CD14-positive monocyte (primary cell): ENCODE measurements at regions not wholly inside any gene's neighbourhood (a gene's known extent, or its start where the extent isn't known, plus 50 kb on each side); places are given as distances from the start of the nearest gene placed in this dataset.

Source experiments
- DNase-seq, 3 donors: peaks; one replicate each; pipeline ENCODE4 v3.0.0-alpha.2; 2011 to 2022
- H2AFZ ChIP-seq: 2 replicates; pipeline ENCODE4 v1.6.0; 2012; ENCODE audit warnings: mild to moderate bottlenecking, low read depth, low read length, inconsistent platforms; ENCODE audit not compliant: insufficient read depth, poor library complexity, severe bottlenecking
- H3K27ac ChIP-seq, 2 donors: 1 replicate in 1 of 2; 2 replicates in 1 of 2; pipeline ENCODE4 v1.5.1; 2012 to 2013; ENCODE audit warnings: low read length in 2 of 2, control low read depth in 1 of 2, inconsistent platforms in 1 of 2, low read depth in 1 of 2, mild to moderate bottlenecking in 1 of 2
- H3K27me3 ChIP-seq, 2 donors: one replicate each; pipeline versions ENCODE4 v1.6.0 to v1.6.1; 2011 to 2013; ENCODE audit warnings: low read length in 2 of 2; ENCODE audit not compliant: control insufficient read depth in 2 of 2, insufficient read depth in 2 of 2
- H3K36me3 ChIP-seq, 2 donors: replicated peaks in 1 of 2; 1 replicate in 1 of 2; 2 replicates in 1 of 2; pipeline versions ENCODE4 v1.5.1 to v1.6.1; 2012 to 2013; ENCODE audit warnings: low read length in 2 of 2, control low read depth in 1 of 2, inconsistent platforms in 1 of 2, mild to moderate bottlenecking in 1 of 2; ENCODE audit not compliant: insufficient read depth in 2 of 2, control insufficient read depth in 1 of 2
- H3K4me1 ChIP-seq, 2 donors: 1 replicate in 1 of 2; 2 replicates in 1 of 2; pipeline versions ENCODE4 v1.5.1 to v1.6.1; 2012 to 2013; ENCODE audit warnings: low read length in 2 of 2, control low read depth in 1 of 2, inconsistent platforms in 1 of 2, mild to moderate bottlenecking in 1 of 2, moderate library complexity in 1 of 2; ENCODE audit not compliant: insufficient read depth in 2 of 2, control insufficient read depth in 1 of 2
- H3K4me2 ChIP-seq: replicated peaks from 2 replicates; pipeline ENCODE3; 2012; ENCODE audit warnings: low read length, moderate library complexity, mild to moderate bottlenecking; ENCODE audit not compliant: poor library complexity, severe bottlenecking; ENCODE audit errors: extremely low read depth
- H3K4me3 ChIP-seq, 3 experiments: fragments of 200-600 bp in 1 of 3; sonication (generic) in 1 of 3; replicated peaks in 1 of 3; 1 replicate in 2 of 3; 2 replicates in 1 of 3; pipeline ENCODE4 v1.5.1; 2011 to 2013; ENCODE audit warnings: low read length in 3 of 3, mild to moderate bottlenecking in 3 of 3, control low read depth in 2 of 3, low read depth in 2 of 3, inconsistent platforms in 1 of 3, moderate library complexity in 1 of 3
- H3K79me2 ChIP-seq: 2 replicates; pipeline ENCODE4 v1.6.0; 2012; ENCODE audit warnings: mild to moderate bottlenecking, control low read depth, inconsistent platforms, low read length, moderate library complexity; ENCODE audit not compliant: insufficient read depth
- H3K9ac ChIP-seq: 2 replicates; pipeline ENCODE4 v1.6.0; 2017; ENCODE audit warnings: low read length, mild to moderate bottlenecking; ENCODE audit not compliant: insufficient read depth, poor library complexity, severe bottlenecking
- H3K9me3 ChIP-seq, 2 donors: replicated peaks in 1 of 2; 1 replicate in 1 of 2; 2 replicates in 1 of 2; pipeline versions ENCODE4 v1.5.1 to v1.6.1; 2012 to 2013; ENCODE audit warnings: low read length in 2 of 2, control low read depth in 1 of 2; ENCODE audit not compliant: control insufficient read depth in 1 of 2, insufficient read depth in 1 of 2
- H4K20me1 ChIP-seq: 2 replicates; pipeline ENCODE4 v1.6.0; 2012; ENCODE audit warnings: mild to moderate bottlenecking, low read length, control low read depth, moderate library complexity; ENCODE audit not compliant: insufficient read depth
- H3K27ac Mint-ChIP-seq, 7 donors: one replicate each; pipeline ENCODE4 v1.8.0; 2020; ENCODE audit warnings: mild to moderate bottlenecking in 7 of 7, mixed read lengths in 7 of 7, moderate library complexity in 6 of 7, inconsistent platforms in 2 of 7
- H3K27me3 Mint-ChIP-seq, 3 donors: one replicate each; pipeline ENCODE4 v1.8.0; 2021 to 2022; ENCODE audit warnings: low read depth in 3 of 3, mild to moderate bottlenecking in 3 of 3, mixed read lengths in 3 of 3, moderate library complexity in 3 of 3, inconsistent platforms in 1 of 3
- H3K36me3 Mint-ChIP-seq, 2 donors: one replicate each; pipeline ENCODE4 v1.8.0; 2020; ENCODE audit warnings: mixed read lengths in 2 of 2, inconsistent platforms in 1 of 2, mild to moderate bottlenecking in 1 of 2
- H3K4me1 Mint-ChIP-seq: one replicate; pipeline ENCODE4 v1.8.0; 2020; ENCODE audit warnings: mild to moderate bottlenecking, mixed read lengths
- H3K4me3 Mint-ChIP-seq, 2 donors: one replicate each; pipeline ENCODE4 v1.8.0; 2020; ENCODE audit warnings: mild to moderate bottlenecking in 2 of 2, mixed read lengths in 2 of 2, moderate library complexity in 1 of 2
- H3K9me3 Mint-ChIP-seq, 7 donors: one replicate each; pipeline ENCODE4 v1.8.0; 2020 to 2022; ENCODE audit warnings: mixed read lengths in 7 of 7, mild to moderate bottlenecking in 6 of 7, moderate library complexity in 6 of 7, inconsistent platforms in 2 of 7
- WGBS: methylation state at CpG from one replicate; pipeline ENCODE4 v1.1.5; 2013; ENCODE audit warnings: missing lambda C conversion rate; ENCODE audit not compliant: insufficient coverage; 5-methylcytosine and 5-hydroxymethylcytosine counted together
- intact Hi-C, 2 donors: fragments of 100-400 bp; cut with micrococcal nuclease; formaldehyde crosslinking; loops; one replicate each; pipeline versions ENCODE4 v1.15.0 to v1.15.1; 2023
- TF ChIP-seq, protein P1 (sequence below): fragments of 200-600 bp; IDR thresholded peaks from one replicate; pipeline ENCODE4 v1.8.0; 2022; ENCODE audit warnings: antibody characterized with exemption, mild to moderate bottlenecking

- no peaks in the 10 kb centered on the region for H4K20me1 ChIP-seq
- Mint-ChIP-seq H3K36me3 (no peaks in the 10 kb centered on the region), H3K27me3 (peaks cover 1 to 2% (median 2%) of the 10 kb centered on the region in 3 donors), H3K4me3 (no peak overlapping the region), H3K27ac (no peak overlapping the region), H3K4me1 (no peaks in the 10 kb centered on the region), H3K9me3 (peaks cover 0 to 8% (median 2%) of the 10 kb centered on the region in 7 donors)
- H3K79me2 ChIP-seq = no peaks in the 10 kb centered on the region
- H3K4me2 ChIP-seq = no peak overlapping the region
- no peaks in the 10 kb centered on the region for H3K9me3 ChIP-seq
- H2AFZ ChIP-seq = no peak overlapping the region
- no peak for DNase-seq
- no peak overlapping the region for H3K9ac ChIP-seq
- intact Hi-C loops = no loop called here
- H3K27me3 ChIP-seq = no peaks in the 10 kb centered on the region
- WGBS = 95% methylated on average over 4 of the region's 4 CpGs
- no peak overlapping the region for H3K4me3 ChIP-seq
- no peaks in the 10 kb centered on the region for H3K4me1 ChIP-seq
- TF ChIP-seq, protein P1, sequence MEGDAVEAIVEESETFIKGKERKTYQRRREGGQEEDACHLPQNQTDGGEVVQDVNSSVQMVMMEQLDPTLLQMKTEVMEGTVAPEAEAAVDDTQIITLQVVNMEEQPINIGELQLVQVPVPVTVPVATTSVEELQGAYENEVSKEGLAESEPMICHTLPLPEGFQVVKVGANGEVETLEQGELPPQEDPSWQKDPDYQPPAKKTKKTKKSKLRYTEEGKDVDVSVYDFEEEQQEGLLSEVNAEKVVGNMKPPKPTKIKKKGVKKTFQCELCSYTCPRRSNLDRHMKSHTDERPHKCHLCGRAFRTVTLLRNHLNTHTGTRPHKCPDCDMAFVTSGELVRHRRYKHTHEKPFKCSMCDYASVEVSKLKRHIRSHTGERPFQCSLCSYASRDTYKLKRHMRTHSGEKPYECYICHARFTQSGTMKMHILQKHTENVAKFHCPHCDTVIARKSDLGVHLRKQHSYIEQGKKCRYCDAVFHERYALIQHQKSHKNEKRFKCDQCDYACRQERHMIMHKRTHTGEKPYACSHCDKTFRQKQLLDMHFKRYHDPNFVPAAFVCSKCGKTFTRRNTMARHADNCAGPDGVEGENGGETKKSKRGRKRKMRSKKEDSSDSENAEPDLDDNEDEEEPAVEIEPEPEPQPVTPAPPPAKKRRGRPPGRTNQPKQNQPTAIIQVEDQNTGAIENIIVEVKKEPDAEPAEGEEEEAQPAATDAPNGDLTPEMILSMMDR = no peak
- no peak overlapping the region for H3K27ac ChIP-seq
- H3K36me3 ChIP-seq = no peaks in the 10 kb centered on the region
These were observed 168.1 kb upstream of the FGGY start for GRCh38 chr1:59128784-59129227.

GRCh38 chr1:59132295-59132694 is 164.6 kb upstream of the FGGY start:
- H4K20me1 ChIP-seq = no peaks in the 10 kb centered on the region
- no peak overlapping the region for H3K27ac ChIP-seq
- Mint-ChIP-seq H3K27me3 (peaks cover 2 to 3% (median 2%) of the 10 kb centered on the region in 3 donors), H3K27ac (no peak overlapping the region), H3K4me3 (no peak overlapping the region), H3K9me3 (peaks cover 0 to 3% (median 0%) of the 10 kb centered on the region in 7 donors), H3K36me3 (no peaks in the 10 kb centered on the region), H3K4me1 (peaks cover 9% of the 10 kb centered on the region)
- 50% methylated on average over 2 of the region's 5 CpGs for WGBS
- H3K27me3 ChIP-seq = no peaks in the 10 kb centered on the region
- no peaks in the 10 kb centered on the region for H3K4me1 ChIP-seq
- no peaks in the 10 kb centered on the region for H3K79me2 ChIP-seq
- TF ChIP-seq, protein P1 = no peak
- no peak for DNase-seq
- no peak overlapping the region for H2AFZ ChIP-seq
- no peak overlapping the region for H3K4me3 ChIP-seq
- intact Hi-C loops = no loop called here
- H3K9ac ChIP-seq = no peak overlapping the region
- no peaks in the 10 kb centered on the region for H3K36me3 ChIP-seq
- no peak overlapping the region for H3K4me2 ChIP-seq
- H3K9me3 ChIP-seq = no peaks in the 10 kb centered on the region
